GM18870 (cell line): ENCODE measurements at regions not wholly inside any gene's neighbourhood (a gene's known extent, or its start where the extent isn't known, plus 50 kb on each side); places are given as distances from the start of the nearest gene placed in this dataset.
"Not testable (repeated sequence)": the region's sequence is repeated elsewhere in the genome, so short reads cannot be mapped to it uniquely, and the experiment has no call there.

Experiments
- ATAC-seq: cut with Tn5 transposase; IDR thresholded peaks from one replicate; pipeline ENCODE4 v1.9.1; 2021; ENCODE audit warnings: moderate library complexity; ENCODE audit not compliant: unreplicated experiment

DNA sequence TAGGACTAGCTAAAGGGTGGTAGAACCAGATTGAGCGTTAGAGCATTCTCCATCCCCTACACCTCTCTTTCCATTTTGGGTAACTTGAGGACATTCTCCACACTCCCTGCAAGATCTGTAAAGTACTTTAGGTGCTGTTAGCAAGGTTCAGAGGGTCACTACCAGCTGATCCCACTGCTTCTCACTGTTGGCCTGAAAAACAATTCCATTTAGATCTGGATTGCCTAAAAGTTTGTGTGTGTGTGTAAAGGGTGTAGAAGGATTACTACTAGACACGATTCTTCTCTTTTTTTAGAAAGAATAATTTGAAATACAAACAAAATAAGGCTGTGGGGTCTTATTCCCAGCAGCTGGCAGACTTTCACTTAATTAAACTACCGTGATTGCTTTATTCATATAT is 95.1 kb upstream of the TMEM178A start:
- no peak for ATAC-seq

DNA sequence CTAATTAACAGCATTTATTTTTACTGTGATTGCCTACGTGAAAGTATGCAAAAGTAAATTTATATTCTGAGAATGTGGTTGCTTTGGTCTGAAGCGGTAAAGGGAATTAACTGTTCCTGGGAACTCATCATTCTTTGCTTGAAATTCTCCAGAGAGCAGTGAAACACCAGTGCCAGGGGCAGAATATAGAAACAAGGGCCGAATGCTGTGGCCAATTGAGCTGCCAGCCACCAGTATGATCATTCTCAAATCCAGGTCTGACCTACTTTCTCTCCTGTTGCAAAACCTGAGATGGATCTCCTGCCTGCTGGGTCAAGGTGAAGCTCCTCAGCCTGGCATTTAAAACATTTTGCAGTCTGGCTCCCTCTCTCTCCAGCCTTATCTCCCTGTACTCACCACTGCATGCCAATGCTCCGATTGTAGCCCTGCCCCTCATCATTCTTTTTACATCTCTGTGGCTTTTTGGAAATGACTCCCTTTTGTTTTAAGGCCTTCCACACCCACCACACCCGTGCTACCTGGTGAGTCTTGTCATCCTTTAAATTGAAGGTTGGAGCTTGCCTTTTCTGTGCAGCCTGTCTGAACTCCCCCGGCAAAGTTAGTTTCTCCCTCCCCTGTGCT is 94.5 kb upstream of the TMEM178A start:
- ATAC-seq, result no peak

DNA sequence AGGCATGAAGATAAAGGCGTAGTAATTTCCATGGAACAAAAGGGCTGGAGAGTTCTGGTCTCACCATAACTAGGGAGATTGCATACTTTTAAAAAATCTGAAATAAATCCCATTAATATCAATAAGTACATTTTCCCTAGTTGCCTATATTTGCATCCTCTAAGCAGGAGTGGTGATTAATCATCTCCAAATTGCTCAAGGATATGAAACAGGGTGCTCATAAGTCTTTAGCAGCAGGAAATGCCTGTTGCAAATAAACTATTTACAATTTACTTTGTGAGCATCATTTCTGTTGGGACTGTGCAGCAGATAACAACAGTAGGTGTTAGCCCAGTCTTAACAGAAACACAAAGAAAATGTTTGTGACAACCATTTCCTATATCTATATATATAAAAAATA is 92.4 kb upstream of the TMEM178A start:
- no peak for ATAC-seq

DNA sequence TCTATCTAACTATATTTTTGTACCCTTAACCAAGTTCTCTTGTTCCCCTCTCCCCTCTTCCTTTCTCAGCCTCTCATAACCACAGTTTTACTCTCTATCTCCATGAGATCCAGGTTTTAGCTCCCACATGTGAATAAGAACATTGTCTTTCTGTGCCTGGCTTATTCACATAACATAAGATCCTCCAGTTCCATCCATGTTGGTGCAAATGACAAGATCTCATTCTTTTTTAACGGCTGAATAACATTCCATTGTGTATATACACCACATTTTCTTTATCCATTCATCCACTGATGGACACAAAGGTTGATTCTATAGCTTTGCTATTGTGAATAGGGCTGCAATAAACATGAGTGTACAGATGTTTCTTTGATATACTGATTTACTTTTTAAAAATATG is 83.9 kb upstream of the TMEM178A start:
- ATAC-seq, result no peak

DNA sequence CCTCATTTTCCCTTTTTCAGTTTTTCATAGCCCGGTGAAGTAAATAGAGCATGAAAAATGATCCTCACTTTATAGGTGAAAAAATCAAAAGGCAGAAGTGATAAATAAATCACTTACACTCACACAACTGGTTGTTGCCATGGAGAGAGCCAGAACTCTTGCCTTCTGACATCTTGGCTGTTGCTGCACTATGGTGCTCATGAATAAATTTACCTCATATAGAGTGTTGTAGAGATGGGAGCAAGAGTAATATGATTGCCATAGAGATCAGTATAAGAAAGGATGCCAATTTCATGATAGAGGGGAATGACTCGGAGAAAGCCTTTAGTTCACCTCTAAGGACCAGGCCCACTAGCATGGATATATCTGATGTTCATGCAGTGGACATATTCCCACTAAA is 82.5 kb upstream of the TMEM178A start:
- ATAC-seq, result no peak

DNA sequence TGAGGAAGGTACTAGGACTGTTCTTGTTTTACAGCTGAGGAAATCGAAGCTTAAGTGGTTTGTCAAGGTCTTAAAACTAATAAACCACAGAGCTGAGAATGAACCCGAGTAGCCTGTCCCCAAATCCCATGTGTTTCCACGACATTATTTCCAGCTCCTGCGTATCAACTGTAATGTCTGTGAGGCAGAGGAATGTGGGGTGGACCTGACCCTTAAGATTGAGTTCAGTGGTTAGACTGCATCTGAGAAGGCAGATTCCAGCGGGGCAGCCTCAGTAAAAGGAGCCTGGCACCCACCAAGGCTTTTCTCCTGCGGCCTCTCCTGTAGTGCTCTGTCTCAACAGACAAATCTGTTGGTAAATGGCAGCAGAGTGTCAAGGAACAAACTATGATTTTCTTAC is 81.9 kb upstream of the TMEM178A start:
- no peak for ATAC-seq

DNA sequence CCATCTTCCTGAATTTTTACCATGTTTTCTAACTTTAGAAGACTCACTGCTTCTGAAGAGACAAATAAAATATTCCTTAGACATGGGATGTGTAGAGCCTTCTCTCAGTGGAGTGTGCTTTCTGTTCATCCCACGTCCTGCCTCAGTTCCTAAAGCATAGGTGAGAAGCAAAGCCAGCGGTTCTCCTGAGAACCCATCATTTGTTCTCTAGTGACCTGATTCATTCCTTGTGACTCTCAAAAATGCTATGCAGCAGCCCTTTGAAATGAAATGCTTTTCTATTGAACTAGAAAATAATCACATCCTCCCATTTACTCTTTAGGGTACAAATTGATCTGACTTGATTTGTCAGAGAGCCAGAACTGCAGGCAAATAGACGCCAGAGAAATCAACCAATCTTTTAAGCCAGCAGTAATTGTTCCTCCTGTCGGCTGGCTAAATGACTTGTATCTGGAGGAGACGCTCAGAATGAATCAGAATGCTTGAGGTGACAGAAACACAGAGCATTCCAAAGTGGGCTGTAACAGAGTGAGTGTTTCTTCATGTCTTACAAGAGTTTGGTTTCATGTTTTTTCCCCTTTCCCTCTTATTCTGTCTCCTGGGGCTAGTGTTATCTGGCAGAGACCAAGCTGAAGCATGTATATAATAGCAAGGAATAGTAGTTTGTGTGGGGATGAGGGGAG is 81.3 kb upstream of the TMEM178A start:
- ATAC-seq, result no peak

DNA sequence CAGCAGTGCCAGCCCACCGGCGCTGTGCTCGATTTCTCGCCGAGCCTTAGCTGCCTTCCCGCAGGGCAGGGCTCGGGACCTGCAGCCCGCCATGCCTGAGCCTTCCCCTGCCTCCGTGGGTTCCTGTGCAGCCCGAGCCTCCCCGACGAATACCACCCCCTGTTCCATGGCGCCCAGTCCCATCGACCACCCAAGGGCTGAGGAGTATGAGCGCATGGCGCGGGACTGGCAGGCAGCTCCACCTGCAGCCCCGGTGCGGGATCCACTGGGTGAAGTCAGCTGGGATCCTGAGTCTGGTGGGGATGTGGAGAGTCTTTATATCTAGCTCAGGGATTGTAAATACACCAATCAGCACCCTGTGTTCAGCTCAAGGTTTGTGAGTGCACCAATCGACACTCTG is 80.2 kb upstream of the TMEM178A start:
- not testable (repeated sequence) for ATAC-seq

DNA sequence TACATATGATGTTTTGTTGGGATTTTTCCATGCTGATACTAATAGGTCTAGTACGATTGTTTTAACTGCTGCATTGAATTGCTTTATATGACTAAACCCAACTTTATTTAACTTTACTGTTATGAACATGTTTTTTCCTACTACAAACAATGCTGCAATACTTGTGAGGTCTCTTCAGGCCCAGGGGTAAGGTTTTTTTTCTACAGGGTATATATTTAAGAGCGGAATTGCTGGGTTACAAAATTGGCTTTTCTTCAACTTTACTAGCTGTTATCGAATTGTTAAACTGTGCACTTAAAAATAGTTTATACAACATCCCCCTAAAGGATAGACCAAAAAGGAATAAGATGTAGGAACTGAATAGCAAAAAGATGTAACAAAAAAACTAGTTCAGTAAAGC is 78.5 kb upstream of the TMEM178A start:
- no peak for ATAC-seq

DNA sequence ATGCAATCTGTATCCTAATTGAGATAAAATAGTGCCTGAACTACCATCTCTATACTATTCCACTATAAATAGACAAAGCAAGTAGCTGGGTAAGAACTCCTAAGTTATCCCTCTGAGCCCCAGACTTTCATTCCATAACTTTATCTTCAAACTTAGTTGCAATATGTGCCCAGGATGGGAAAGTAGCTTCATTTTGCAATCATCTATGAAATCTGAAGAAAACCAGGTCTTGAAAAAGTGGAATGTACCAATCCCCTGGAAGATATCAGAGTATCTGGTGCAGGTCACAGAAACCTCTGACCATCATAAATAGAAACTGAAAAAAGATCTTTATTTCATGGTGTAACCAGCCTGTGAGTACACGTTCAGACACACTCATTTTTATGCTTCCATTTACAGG is 78.1 kb upstream of the TMEM178A start:
- no peak for ATAC-seq

DNA sequence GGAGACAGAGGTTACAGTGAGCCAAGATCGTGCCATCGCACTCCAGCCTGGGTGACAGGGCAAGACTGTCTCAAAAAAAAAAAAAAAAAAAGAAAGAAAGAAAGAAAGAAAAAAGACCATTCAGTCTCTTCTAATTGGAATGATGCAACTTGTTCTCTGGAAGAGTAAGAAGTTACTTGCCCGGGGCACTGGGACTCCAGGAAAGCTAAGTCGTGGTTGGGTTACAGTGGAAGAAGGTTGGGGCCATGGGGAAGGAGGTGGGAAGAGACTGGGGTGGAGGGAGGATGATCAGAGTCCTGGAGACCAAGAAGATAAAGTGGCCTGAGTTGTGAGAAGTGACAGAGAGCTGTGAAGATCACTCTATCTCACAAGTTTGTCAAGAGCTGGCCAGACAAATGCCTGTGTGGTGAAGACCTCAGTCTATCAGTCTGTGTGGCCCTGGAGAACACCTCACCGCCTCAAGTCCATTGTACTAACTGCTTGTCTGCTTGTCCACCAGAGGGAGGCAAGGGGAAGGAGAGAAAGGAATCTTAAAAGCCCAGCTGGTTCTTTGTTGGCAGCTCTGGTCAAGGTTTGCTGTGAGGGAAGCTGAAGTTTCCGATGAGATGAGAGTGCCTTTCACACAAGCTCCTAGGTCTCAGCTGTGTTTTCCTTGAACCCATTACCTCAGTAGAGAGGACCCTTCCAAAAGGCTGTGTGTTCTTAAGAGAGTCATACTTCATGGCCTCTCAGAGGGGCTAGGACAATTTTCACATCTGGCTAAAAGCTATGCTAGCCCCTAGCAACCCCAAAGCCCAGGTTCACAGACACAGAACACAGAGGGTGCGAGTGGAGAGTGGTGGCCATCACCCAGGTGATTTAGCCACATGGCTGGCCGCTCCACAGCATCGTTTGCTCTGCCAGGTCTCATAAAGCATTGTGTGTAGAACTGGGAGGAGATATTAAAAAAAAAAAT is 72.0 kb upstream of the TMEM178A start:
- no peak for ATAC-seq

DNA sequence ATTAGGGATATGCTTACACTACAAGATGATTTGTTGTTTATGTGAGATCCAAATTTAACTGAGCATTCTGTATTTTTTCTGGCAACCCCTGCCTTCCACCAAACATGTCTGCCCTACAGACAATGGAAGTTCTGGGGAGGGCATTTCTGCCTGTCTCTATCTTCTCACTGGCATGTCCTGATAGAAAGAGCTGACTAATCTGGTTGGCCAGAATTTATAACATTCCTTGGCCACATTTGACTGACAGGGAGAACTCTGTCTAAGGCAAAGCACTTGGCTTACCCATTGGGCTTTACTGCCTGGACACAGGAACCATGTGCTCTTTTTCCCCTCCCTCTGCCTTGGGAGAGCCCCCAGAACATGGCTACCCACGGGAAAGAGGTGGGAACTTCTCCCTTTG is 70.6 kb upstream of the TMEM178A start:
- no peak for ATAC-seq

DNA sequence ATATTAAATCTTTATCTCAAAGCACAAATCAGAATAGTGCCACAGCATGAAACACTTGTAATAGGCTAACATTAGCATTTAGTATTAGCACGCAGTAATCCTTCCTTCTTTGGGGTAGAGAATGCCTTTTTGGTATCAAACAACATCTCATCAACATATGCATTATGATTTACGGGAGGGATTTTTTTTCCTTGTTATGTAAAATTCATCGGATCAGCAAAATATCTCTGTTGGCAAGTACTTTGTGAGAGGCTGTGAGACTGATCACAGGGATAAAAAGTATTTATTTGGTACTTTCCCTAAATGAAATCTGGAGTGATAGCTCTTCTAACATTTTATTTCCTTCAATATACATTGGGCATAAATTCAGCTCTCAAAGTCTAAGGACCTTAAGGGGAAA is 68.4 kb upstream of the TMEM178A start:
- ATAC-seq, result no peak

DNA sequence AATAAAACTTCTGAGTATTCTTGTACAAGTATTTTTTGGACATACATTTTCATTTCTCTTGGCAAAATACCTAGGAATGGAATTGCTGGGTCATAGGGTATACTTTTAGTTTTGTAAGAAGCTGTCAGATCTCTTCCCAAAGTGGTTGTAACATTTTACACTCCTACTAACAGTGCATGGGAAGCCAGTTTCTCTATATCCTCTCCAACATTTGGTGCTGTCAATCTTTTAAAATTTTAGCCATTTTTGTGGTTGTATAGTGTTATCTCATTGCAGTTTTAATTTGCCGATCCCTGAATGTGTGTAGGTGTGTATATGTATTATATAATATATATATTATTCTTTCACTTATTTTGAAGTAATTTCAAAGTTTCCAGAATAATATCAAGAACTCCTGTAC is 63.1 kb upstream of the TMEM178A start:
- ATAC-seq, result no peak

DNA sequence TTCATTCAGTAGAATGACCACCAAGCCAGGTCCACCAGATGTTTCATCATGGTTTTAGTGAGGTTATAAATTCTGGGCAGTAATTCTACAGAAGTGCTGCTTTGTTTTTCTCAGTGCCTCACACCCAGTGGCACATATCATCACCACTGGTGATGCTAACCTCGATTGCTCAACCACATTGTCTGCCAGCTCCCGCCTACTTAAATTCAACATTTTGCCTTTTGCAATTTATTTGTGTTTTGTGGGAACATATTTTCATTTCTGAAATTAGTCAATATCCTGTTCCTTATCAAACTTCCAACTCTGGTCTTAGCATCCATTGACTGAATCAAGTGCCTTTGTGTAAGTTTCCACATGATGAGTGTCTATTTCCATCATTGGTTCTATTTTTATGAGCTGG is 62.3 kb upstream of the TMEM178A start:
- ATAC-seq, result no peak

DNA sequence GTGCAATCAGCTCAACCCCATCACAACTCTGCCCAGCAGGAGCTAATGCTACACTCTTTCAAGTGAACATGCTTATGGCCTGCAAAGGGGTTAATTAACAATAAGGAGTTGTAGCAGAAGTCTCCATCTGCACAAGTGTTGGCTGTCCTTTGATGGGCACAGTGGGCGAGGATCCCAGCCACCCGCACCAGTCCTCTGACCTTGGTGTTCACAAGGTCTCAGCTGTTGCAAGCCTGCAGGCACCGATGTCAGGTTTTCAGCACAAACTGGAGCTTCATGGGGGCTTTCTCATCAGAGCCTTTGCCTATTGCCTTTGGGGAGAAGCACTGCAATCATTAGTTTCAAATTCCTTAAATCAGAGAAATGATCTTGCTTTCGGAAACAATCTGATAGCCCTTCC is 60.9 kb upstream of the TMEM178A start:
- ATAC-seq, result no peak

DNA sequence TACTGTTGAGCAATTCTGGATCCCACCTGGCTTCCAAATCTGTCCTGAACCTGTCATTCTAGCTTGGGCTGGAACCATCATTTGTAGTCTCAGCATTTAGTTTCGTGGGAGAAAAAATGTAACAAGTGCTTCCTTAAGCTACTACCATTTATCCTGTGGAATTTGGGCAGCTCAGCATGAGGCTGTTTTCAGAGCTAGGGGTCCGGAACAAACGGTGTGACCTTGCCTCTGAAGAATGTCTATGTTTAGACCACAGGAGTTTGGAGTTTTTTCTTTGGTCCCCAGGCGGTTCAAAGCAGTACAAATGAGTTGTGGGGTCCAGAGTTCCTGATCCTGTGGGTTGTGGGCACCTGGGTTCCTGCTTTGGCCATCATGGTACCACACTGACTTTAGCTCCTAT is 59.1 kb upstream of the TMEM178A start:
- ATAC-seq, result no peak

DNA sequence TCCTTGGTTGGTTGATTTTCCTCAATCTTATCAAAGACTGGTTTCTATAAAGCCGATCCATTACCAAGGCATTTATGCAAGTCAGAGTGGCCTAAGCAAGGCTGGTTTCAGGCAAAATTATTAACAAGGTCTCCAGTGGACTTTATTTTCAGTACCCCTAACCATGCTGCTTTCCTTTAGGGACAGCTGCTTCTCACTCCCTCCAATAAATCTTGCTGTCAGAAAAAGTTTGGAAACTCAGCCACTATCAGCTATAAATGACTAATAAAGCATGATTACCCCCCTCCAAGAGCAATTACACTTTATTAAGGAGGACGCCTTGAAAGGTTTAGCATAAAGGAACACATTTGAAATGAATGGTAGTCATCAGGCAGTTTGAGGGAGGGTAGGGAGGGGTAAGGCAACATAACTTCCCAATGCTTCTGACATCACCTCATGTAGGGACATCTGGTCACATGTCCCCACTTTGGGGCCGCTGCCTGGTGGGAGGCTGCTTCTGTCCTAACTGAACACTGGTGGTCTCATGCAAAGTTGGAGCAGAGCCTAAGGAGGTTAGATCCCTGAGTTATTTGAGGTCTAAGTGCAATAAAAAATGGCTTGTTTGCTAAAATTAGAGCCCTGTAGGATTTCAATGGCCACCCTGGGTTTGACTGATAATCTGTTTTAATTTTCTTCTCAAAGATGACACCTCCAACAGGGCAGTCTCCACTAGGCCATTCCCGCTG is 58.0 kb upstream of the TMEM178A start:
- ATAC-seq, result no peak

DNA sequence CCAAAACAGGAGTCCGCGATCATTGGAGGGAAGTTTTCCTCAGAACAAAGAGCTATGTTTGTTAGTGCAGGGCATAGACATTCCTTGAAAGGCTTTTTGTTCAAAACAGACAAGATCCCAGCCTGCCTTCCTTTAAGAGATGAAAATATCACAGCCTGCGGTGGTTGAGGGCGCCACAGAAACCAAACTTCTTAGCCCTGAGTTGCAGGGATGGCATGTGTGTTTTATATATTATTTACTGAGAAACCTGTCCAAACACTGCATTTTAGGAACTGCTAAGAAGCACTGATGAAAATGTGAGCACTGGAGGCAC is 57.5 kb upstream of the TMEM178A start:
- ATAC-seq, result no peak

DNA sequence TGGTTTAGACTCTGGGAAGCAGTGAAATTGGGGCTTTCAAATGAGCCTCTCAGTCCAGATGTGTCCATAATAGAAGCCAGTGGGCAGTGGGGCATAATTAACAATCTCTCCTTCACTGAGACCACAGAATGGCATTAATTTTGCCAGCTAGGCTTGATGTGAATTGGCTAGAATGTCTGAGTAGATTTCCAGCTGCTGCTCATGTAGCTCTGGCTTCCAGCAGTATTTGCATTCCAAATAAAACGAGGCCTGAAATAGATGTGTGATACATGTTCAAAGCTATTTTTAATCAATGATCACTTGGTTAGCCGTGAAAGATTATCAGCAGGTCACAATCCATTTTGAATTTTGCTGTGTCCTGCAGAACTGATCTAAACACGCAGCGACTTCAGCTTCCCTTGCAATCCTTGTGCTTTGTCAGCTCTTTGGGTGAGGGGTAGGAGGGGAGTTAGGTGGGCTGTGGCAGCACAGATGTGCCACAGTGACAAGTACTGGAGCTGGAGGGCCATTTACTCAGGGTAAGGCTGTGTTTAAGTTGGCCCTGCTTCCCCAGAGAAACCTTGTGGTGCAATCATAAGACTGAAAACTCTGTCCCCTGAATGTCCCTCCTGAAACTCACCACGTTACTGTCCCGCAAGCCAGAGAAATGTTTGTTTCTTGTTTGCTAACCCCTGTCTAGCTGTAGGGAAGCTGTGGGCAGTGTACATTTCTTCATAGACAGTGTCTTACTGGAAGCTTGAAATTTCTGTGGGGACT is 56.9 kb upstream of the TMEM178A start:
- no peak for ATAC-seq

DNA sequence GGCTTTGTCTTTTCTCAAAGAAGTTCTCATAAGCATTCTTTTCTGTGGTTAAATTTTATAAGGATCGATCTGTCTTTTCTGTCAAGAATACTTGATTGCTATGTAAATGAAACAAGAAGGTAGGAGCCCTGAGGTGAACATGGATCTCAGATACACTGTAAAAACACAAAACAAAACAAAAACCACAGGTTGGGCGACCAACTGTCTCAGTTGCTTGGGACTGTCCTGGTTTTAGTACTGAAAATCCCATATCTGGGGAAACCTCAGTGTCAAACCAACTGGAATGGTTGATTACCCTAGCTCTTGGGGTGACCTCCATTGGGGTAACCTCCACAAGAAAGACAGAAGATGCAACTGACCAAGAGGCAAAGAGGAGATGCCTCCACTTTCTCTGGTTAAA is 55.8 kb upstream of the TMEM178A start:
- ATAC-seq, result no peak
